Renal cortical epithelial cell (primary cell): ENCODE measurements at regions not wholly inside any gene's neighbourhood (a gene's known extent, or its start where the extent isn't known, plus 50 kb on each side); places are given as distances from the start of the nearest gene placed in this dataset.
"Not testable (repeated sequence)": the region's sequence is repeated elsewhere in the genome, so short reads cannot be mapped to it uniquely, and the experiment has no call there.

ENCODE experiments used
- DNase-seq: peaks from one replicate; pipeline ENCODE4 v3.0.0-alpha.2; 2011; ENCODE audit warnings: low read depth

GRCh38 chr6:119814609-119815400, 465.2 kb upstream of the MAN1A1 start:
- DNase-seq: no peak

- no peak for DNase-seq
These were observed 452.9 kb upstream of the MAN1A1 start for GRCh38 chr6:119802464-119802863.

GRCh38 chr6:119801056-119801455, 451.5 kb upstream of the MAN1A1 start:
- DNase-seq: no peak

- DNase-seq: no peak
These were observed 451.0 kb upstream of the MAN1A1 start for GRCh38 chr6:119800526-119800925.

- no peak for DNase-seq
These were observed 450.3 kb upstream of the MAN1A1 start for GRCh38 chr6:119799596-119800509.

- DNase-seq: peak; percentile 38
These were observed 442.2 kb upstream of the MAN1A1 start for GRCh38 chr6:119791736-119792135.

GRCh38 chr6:119781365-119781764, 431.8 kb upstream of the MAN1A1 start:
- DNase-seq: no peak

GRCh38 chr6:119768201-119768600, 418.6 kb upstream of the MAN1A1 start:
- DNase-seq: no peak

- DNase-seq: no peak
These were observed 415.5 kb upstream of the MAN1A1 start for GRCh38 chr6:119764927-119765681.

- DNase-seq: no peak
These were observed 410.5 kb upstream of the MAN1A1 start for GRCh38 chr6:119760046-119760445.

- DNase-seq: no peak
These were observed 408.8 kb upstream of the MAN1A1 start for GRCh38 chr6:119758385-119758784.

- no peak for DNase-seq
These were observed 407.9 kb upstream of the MAN1A1 start for GRCh38 chr6:119757467-119757866.

- no peak for DNase-seq
These were observed 399.8 kb upstream of the MAN1A1 start for GRCh38 chr6:119749335-119749734.

- not testable (repeated sequence) for DNase-seq
These were observed 399.0 kb upstream of the MAN1A1 start for GRCh38 chr6:119748535-119748934.

- peak; percentile 27 for DNase-seq
These were observed 392.7 kb upstream of the MAN1A1 start for GRCh38 chr6:119742188-119742803.

GRCh38 chr6:119739769-119740168, 390.2 kb upstream of the MAN1A1 start:
- no peak for DNase-seq

- no peak for DNase-seq
These were observed 388.9 kb upstream of the MAN1A1 start for GRCh38 chr6:119738425-119738824.

- no peak for DNase-seq
These were observed 386.9 kb upstream of the MAN1A1 start for GRCh38 chr6:119736296-119737021.

GRCh38 chr6:119735530-119735929, 386.0 kb upstream of the MAN1A1 start:
- DNase-seq: no peak

- no peak for DNase-seq
These were observed 384.7 kb upstream of the MAN1A1 start for GRCh38 chr6:119734227-119734626.

GRCh38 chr6:119728935-119729334, 379.4 kb upstream of the MAN1A1 start:
- DNase-seq: no peak
